Type B pancreatic cell (in vitro differentiated cells): ENCODE measurements at regions not wholly inside any gene's neighbourhood (a gene's known extent, or its start where the extent isn't known, plus 50 kb on each side); places are given as distances from the start of the nearest gene placed in this dataset.

Experiments
- DNase-seq: peaks from one replicate; pipeline ENCODE4 v3.0.0; 2021; ENCODE audit warnings: mixed read lengths; ENCODE audit not compliant: unreplicated experiment; ENCODE audit errors: extremely low spot score
- H3K27ac Mint-ChIP-seq: 2 replicates; pipeline ENCODE4 v1.8.0; 2021; ENCODE audit warnings: mild to moderate bottlenecking, mixed read lengths
- H3K27me3 Mint-ChIP-seq: 2 replicates; pipeline ENCODE4 v1.8.0; 2021; ENCODE audit warnings: mixed read lengths
- H3K36me3 Mint-ChIP-seq: 2 replicates; pipeline ENCODE4 v1.8.0; 2021; ENCODE audit warnings: mixed read lengths
- H3K4me1 Mint-ChIP-seq: one replicate; pipeline ENCODE4 v1.8.0; 2021; ENCODE audit warnings: mixed read lengths; ENCODE audit not compliant: unreplicated experiment
- H3K4me3 Mint-ChIP-seq: 2 replicates; pipeline ENCODE4 v1.8.0; 2021; ENCODE audit warnings: mild to moderate bottlenecking, mixed read lengths
- H3K9me3 Mint-ChIP-seq: 2 replicates; pipeline ENCODE4 v1.8.0; 2021; ENCODE audit warnings: mixed read lengths
- TF ChIP-seq, protein P1 (sequence below): fragments of 200-600 bp; sonication (generic); conservative IDR thresholded peaks from 2 replicates; pipeline ENCODE4 v1.5.0; 2021; ENCODE audit warnings: antibody characterized with exemption, mild to moderate bottlenecking

DNA sequence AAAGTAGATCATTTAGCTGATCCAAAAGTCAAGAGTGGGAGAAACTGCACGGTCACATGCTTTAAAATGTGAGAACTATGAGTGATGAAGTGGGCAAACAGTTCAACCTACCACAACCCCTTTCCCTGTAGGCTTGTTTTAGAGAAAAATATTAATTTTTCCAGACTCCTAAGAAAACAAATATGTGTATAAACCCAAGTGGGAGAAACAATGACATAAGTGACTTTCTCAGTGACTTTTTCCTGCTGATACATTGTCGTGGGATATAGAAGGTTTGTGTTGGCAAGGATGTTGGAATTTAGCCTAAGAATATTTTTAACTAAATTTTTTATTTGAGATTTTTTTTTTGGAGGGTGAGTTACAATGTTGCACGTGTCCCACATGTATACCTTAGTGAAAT, 321.7 kb downstream of the FIGN start:
- no peaks in the 10 kb centered on the region for H3K27me3 Mint-ChIP-seq
- no peaks in the 10 kb centered on the region for H3K36me3 Mint-ChIP-seq
- DNase-seq, result no peak
- no peak overlapping the region for H3K27ac Mint-ChIP-seq
- TF ChIP-seq, protein P1, sequence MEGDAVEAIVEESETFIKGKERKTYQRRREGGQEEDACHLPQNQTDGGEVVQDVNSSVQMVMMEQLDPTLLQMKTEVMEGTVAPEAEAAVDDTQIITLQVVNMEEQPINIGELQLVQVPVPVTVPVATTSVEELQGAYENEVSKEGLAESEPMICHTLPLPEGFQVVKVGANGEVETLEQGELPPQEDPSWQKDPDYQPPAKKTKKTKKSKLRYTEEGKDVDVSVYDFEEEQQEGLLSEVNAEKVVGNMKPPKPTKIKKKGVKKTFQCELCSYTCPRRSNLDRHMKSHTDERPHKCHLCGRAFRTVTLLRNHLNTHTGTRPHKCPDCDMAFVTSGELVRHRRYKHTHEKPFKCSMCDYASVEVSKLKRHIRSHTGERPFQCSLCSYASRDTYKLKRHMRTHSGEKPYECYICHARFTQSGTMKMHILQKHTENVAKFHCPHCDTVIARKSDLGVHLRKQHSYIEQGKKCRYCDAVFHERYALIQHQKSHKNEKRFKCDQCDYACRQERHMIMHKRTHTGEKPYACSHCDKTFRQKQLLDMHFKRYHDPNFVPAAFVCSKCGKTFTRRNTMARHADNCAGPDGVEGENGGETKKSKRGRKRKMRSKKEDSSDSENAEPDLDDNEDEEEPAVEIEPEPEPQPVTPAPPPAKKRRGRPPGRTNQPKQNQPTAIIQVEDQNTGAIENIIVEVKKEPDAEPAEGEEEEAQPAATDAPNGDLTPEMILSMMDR, result no peak
- no peaks in the 10 kb centered on the region for H3K9me3 Mint-ChIP-seq
- H3K4me1 Mint-ChIP-seq, result no peaks in the 10 kb centered on the region
- no peak overlapping the region for H3K4me3 Mint-ChIP-seq

DNA sequence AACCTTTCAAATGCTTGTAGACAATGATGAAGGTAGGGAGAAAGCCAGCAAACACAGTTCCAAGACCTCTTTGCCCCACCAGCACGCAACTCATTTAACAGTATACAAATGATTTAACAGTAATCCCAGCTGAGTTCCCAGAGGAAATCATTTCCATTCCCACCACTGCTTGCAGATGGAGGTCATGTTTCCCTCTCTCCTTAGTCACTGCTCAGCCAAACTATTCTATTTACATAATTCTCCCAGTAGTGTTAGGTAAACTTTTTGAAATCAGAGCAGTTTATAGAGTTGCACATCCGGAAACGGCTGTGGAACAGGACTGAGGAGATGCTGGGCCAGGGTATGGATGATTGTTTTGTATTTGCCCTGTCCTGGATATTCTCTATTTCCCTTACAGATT, 328.5 kb downstream of the FIGN start:
- no peaks in the 10 kb centered on the region for H3K27me3 Mint-ChIP-seq
- DNase-seq, result no peak
- H3K27ac Mint-ChIP-seq, result no peak overlapping the region
- H3K4me1 Mint-ChIP-seq, result peaks cover 10% of the 10 kb centered on the region
- no peaks in the 10 kb centered on the region for H3K36me3 Mint-ChIP-seq
- no peak overlapping the region for H3K4me3 Mint-ChIP-seq
- TF ChIP-seq, protein P1, result no peak
- H3K9me3 Mint-ChIP-seq, result no peaks in the 10 kb centered on the region

DNA sequence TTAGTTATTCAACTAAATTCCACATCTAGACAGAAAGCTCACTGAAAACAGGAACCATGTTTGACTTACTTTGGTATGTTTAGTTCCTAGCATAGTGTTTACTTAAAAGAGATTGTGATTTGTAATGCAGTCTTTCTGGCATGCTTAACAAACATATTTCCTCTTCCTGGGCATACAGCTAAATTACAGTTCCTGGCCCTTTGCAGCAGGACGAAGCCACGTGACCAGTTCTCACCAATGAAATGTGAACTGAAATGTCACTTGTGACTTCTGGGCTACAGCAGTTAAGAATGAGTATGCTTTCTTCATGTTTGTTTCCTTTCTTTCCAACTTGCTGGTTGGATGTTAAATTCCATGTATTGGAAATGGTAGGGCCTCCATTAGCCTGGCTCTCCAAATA, 330.5 kb downstream of the FIGN start:
- no peaks in the 10 kb centered on the region for H3K36me3 Mint-ChIP-seq
- no peak overlapping the region for H3K27ac Mint-ChIP-seq
- no peaks in the 10 kb centered on the region for H3K27me3 Mint-ChIP-seq
- H3K4me1 Mint-ChIP-seq, result peaks cover 15% of the 10 kb centered on the region
- TF ChIP-seq, protein P1, result no peak
- DNase-seq, result no peak
- H3K4me3 Mint-ChIP-seq, result no peak overlapping the region
- H3K9me3 Mint-ChIP-seq, result no peaks in the 10 kb centered on the region

DNA sequence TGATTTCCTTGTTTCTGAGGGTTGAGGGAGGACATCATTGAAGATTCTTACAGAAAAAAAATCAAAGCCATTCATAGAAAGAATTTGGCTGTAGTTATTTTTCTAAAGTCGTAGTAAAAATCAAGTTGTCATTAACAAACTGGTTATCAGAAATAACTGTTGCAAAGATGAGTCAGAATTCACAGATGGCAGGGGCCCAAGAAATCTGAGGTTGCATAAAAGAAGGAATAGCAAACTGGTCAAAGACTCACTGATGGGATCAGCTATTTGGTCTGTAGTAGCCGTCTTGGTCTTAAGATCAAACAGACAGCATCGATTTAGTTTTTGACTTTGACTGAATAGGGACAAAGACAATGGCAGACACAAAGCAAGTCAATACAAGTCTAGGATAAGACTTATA, 334.3 kb downstream of the FIGN start:
- TF ChIP-seq, protein P1, result no peak
- Mint-ChIP-seq H3K4me1 (peaks cover 8% of the 10 kb centered on the region), H3K27me3 (no peaks in the 10 kb centered on the region), H3K27ac (no peak overlapping the region), H3K4me3 (no peak overlapping the region), H3K36me3 (no peaks in the 10 kb centered on the region), H3K9me3 (no peaks in the 10 kb centered on the region)
- no peak for DNase-seq

DNA sequence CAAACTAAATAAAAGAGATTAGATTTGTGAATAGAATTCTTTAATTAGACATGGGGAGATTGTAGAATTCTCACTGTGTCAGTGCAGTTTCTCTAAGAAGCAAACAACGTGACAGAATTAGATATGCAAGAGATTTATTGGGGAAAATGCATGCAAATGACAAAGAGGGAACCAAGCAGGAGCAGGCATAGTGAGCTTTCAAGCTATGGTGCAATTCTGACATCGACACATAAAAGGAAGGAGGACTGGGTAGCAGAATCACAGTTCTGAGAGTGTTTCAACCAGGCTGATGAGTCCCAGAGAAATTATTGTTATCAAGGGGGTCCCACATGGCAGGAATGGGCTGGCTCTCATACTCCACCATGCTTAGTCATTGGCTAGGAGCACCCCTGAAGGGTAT, 338.4 kb downstream of the FIGN start:
- DNase-seq, result no peak
- Mint-ChIP-seq H3K27ac (no peak overlapping the region), H3K4me1 (peaks cover 8% of the 10 kb centered on the region), H3K4me3 (no peak overlapping the region), H3K9me3 (no peaks in the 10 kb centered on the region), H3K27me3 (no peaks in the 10 kb centered on the region), H3K36me3 (no peaks in the 10 kb centered on the region)
- TF ChIP-seq, protein P1, result no peak

DNA sequence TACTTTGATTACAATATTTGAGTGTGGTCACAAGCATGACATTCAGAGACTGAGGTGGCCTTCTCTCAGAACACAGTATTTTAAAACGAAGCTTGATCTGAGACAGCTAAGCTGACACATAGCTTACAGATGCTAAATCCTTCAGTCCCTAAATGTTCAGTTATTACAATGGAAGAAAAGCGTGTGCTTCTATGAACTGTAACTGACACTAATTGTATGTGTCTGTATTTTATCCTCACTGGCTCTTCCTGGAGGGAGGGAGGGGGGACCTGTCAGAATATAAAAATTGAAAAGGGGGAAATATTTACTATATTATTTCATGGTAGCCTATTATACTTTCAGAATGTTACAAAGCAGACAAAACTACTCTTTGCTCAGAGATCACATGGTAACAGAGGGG, 340.2 kb downstream of the FIGN start:
- TF ChIP-seq, protein P1, result no peak
- no peaks in the 10 kb centered on the region for H3K36me3 Mint-ChIP-seq
- H3K4me1 Mint-ChIP-seq, result peaks cover 3% of the 10 kb centered on the region
- no peak overlapping the region for H3K4me3 Mint-ChIP-seq
- no peak for DNase-seq
- no peaks in the 10 kb centered on the region for H3K27me3 Mint-ChIP-seq
- no peaks in the 10 kb centered on the region for H3K9me3 Mint-ChIP-seq
- no peak overlapping the region for H3K27ac Mint-ChIP-seq
